Tongue (tissue), 1 donor: ENCODE measurements at regions not wholly inside any gene's neighbourhood (a gene's known extent, or its start where the extent isn't known, plus 50 kb on each side); places are given as distances from the start of the nearest gene placed in this dataset.

ENCODE experiments used
- DNase-seq: peaks from one replicate; pipeline ENCODE4 v3.0.0-alpha.2; 2015

DNA sequence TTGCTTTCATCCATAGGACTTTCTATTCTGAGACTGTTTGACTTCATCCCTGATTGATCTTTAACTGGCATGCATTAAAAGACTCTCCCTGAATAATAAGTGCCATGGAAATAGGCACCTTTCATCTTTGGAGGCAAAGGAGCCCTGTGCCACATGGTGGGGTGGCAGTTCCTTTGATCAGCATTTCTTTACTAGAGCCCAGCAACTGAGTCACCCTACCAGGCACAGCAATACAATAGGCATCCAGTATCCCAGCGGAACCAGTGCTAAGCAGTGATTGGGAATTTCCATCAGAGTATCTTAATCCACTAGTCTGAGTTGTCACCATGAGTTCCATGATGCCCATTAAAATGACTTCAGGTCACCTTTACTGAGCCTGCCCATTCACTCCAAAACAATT is 476.1 kb upstream of the MPDZ start:
- no peak for DNase-seq

DNA sequence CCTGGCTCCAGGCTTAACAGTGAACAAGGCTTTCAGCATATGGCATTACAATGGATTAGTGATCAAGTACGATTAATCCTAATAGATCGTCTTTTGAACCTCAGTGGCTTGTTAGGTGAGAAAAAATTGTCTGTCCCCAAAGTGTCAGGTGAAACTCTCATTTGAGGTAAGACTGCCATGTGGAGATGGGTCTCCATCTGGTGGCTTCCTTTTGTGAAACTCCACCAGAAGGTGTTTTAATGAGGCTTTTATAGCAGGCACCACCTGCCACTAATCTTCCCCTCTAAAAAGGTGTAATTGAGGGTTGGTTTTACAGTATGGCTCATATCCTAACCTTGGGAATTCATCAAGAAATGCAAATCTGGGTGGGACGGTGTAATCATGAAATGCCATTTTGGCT is 471.1 kb upstream of the MPDZ start:
- DNase-seq, result no peak

DNA sequence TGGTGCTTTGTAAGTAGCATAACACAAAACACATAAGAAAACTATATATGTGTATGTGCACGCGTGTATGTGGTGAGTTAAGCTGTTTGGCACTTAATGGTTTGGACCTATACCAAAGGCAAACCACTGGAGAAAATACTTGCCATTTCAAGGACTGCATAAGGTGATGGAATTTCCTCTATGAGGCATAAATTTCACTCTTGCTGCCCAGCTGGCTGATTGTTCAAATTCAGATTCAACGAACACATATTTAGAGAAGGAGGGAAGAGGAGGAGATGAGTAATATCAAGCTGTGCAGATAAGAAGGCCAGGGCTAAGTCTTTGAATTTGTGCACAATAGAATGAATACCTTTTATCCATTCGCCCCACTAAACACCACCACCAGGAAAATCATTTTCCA is 470.6 kb upstream of the MPDZ start:
- no peak for DNase-seq

DNA sequence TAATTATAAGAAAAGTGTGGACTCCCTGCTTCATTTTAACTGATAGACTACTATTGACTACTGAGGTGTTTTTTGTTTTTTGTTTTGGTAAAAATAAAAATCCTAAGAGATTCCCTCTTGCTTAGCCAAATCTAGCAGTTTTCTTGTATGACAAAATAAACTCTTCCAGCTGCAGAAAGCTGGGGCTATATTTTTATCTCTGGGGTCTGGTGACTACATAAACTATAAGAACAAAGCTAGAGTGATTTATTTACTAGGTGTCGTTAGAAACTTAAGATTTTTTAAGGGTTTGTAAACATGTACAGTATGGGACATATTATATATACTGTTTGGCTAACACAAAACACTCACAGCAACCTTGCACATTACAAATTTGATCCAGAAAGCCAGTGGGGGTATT is 467.4 kb upstream of the MPDZ start:
- DNase-seq, result no peak

DNA sequence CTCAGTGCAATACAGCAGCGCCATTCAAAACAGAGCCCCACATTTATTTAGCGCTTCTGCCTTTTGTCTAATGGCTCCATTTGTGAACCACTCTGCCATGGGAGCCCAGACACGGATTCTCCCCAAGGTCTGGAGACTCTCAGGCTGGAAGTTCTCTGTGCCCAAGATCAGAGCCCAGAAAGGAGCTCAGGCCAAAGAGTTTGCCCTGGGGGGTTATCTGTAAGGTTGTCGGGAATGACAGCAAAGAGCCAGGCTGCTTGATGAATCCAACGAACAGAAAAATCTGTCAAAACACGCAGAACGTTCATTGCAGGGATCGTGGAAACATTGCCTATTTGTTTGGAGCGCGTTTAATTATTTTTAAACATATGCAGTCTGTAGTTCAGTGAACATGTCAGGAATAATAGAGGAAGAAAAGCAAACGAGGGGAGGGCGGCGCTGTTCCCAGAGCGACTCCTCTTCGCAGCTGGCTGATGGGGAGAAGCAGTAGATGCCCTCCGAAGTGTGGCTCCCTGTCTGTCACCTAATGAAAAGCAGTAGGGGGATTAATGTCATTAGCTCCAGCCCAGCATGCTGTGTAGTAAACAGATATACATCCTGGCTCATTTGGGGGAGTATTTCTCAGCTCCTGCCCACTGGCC is 464.9 kb upstream of the MPDZ start:
- peak; percentile 24 for DNase-seq

DNA sequence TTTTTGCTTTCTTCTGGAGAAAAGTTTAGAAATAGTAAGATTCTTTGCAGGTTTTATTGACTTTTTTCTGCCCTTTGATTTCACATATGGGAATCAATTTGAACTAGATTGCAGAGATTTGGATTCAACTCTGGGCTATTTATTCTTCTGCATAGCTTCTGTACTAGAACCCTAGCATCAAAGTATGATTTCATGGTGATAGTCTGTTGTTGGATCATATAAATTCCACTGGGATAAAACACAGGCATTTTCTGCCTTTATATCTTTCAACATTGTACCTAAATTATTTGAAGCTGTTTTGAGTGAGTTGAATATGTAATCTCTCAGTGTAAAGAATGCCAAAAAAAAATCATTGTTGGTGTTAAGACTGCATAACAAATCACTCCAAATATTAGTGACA is 458.4 kb upstream of the MPDZ start:
- no peak for DNase-seq

DNA sequence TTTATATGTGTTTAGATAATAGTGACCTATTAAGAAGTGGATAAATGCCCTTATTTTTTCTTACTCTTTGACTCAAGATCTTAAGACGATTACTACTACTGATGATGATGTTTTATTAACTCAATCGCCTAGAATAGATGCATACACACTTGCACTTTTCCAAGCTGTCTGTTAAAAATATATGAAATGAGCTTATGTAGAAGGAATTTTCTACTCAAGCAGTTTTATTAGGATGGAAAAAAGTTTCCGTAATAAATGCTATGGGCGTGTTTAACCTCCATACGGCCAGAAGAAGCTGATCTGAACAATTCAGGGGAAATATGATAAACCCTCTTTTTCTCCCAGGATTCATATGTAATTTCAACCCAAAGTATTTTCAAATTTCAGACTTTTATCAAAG is 455.7 kb upstream of the MPDZ start:
- no peak for DNase-seq

DNA sequence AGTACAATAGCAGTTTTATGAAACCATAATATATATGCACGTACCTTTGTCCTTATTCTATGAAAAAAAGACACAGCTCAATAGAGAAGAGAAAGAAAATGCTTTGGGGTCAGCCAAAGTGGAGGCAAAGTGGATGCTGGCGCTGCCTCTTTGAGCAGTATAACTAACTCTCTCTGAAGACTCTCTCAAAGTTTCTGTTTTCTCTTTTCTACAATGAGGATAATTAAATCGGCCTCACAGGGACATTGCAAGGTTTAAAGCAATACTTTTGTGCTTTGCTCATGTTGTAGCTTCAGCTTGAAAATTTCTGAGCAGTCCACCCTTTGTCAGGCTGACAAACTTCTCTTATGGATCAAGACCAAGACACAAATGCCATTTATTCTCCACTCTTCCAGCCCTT is 455.1 kb upstream of the MPDZ start:
- DNase-seq, result peak; percentile 45

DNA sequence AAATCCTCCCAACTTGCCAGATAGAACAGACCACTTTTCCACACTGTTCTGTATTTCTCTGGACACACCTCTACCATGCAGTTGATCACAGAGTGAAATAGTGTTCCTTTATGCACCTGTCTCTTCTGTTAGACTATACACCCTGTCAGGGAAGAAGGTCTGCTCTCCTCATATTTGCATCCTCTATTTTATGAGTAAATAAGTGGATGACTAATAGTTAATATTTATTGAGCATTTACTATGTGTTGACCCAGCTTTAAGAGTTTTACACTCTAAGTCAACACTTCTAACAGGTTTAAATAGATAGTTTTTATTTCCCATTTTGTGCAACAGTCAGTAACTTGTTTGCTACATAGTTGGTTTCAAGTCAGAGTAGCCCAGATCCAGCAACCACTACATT is 452.8 kb upstream of the MPDZ start:
- no peak for DNase-seq

DNA sequence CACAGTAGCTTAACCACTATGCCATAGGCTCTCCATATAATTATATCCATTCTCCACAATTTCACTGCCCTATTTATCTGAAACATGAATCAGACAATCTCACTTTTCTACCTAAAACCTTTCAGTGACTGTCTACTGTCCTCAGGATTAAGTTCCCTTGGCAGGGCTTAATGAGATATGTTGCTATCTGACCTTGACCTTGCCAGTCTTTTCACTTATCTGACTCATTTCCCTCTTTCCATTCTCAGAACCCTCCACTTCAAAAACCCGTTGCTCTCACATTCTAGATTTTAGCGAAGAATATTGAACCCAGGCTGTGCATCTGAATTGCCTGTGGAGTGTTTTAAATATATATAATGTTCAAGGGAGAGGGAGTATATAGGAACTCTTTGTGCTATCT is 452.1 kb upstream of the MPDZ start:
- DNase-seq, result no peak

DNA sequence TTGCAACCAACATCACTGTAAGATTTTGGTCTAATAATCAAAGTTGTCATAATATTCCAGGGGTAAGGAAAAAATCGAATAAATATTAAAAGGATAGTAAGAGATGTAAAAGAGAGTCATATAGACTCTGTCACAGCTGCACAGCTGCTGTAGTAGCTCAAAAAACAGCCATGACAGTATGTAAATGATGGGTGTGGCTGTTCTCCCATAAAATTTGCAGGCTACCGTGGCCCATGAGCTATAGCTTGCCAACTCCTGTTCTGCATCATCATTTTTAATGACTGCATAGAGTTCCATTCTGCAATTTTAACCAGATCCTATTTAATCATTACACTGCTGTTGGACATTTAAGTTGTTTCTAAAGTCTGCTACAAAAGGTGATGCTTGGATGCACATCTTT is 450.5 kb upstream of the MPDZ start:
- no peak for DNase-seq

DNA sequence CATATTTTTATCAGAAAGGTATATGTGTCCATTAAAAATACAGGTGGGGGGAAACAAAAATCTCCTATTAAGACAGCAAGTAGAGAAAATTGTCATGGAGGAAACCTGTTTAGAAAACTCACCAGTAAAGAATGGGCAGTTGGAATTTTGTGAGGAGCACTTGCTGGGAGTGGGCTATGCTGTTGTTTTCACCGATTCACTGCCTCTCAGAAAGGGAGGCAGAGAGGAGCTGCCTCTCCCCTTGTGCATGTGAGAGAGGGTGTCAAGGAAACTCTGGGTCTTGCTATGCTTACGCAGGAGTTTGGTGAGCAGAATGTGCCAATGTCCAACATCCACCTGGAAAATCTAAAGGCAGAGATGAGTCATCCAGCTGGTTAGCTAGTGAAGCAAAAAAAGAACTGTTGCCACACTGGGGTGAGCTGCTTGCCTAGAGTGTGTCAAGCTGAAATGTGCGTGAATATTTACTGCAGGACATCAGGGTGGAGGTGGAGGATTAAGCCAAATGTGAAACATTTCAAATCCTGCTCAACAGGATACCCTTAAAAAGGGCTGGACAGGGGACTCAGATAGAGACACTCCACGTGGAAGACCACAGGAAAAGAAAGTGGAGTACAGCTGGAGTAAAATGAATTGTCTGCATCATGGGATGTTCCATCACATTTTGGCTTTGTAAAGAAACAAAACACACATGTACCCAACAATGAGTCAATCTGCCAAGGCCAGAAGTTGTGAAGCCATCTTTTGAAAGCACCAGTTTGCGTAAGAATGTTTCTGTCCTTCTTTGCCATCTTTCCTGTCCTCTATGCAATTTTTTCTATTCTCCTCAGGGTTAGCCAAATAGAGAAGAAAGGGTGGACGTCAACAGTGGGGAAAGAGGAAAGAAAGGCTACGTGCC is 449.7 kb upstream of the MPDZ start:
- no peak for DNase-seq

DNA sequence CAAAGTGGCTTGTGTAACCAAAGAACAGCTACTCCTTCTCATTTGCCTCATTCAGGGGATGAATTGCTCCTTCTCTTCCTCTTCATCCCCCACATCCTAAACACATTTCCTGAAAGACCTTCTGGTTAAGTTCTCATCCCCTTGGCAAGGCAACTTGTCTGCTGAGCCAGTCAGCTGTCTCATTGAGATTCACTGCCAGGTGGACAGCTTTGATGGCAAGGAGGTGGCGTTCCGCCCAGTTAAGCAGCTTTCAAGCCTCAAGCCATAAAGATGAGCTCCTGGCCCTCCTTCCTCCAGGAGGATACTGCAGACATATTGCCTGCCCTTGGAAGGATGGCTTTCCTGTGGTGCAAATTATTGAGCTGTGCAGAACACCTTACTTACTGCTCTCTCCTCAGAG is 448.6 kb upstream of the MPDZ start:
- DNase-seq, result peak; percentile 85

DNA sequence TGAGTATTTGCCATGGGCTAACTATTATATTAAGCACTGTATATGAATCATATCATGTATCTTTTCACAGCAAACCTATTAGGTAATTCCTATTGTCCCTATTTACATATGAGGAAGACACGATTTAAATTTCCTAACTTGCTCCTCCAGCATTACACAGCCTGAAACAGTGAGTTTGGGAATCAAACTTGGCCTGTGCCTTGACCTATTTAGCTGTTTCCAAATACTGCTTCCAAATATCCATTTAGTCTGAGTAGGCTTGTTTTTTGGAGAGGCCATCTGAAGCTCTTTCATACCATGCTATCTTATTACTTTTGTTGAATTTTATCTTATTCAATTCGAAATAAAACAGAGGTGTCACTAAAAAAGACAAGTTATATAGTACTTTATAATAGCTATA is 447.3 kb upstream of the MPDZ start:
- no peak for DNase-seq

DNA sequence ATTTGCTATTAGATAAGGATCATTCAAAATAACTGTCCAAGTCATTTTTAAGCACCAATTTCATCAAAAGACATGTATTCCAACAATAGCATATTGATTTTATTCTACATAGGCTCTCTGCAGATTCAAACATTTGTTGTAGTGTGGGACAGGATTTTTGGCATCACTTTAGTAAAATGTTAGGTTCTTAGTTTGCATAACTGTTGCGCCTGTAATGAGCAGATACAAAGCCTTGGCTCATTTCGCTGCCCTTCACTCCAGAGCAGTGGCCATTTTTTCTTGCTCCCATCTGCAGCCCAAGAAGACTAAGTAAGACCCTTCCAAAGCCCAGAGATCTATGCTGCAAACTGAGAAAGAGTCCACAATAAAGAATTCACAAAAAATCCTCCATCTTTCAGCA is 446.0 kb upstream of the MPDZ start:
- DNase-seq, result peak; percentile 63

DNA sequence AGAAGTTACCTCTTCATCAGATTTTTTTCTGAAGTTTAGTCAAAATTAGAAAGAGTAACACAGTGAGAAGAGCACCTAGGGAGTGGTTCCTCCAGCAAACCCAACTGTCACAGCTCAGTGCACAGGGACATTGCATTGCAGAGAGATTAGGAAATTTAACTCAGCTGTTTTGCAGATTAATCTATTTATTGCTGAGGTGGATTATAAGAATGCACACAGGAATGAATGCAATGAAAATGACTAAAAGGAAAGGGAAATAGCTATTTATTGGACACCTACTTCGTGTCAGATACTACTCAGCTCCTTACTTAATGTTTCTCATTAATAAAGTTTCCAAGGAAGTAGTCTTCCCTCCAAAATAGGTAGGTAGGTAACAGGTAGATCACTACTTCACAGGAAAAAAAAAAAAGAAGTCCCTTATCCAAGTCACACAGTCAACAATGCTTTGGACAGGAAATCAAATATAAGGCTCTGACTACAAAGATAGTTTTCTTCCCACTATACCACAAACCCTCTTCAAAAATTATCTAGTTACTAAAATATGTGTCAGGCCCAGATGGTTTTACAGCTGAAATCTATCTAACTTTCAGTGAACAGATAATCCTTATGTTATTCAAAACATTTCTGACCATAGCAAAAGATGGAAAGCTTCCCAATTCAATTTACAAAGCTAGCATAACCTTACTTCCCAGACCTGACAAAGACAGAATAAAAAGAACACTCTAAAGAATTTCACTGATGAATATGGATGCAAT is 442.2 kb upstream of the MPDZ start:
- DNase-seq, result peak; percentile 76

DNA sequence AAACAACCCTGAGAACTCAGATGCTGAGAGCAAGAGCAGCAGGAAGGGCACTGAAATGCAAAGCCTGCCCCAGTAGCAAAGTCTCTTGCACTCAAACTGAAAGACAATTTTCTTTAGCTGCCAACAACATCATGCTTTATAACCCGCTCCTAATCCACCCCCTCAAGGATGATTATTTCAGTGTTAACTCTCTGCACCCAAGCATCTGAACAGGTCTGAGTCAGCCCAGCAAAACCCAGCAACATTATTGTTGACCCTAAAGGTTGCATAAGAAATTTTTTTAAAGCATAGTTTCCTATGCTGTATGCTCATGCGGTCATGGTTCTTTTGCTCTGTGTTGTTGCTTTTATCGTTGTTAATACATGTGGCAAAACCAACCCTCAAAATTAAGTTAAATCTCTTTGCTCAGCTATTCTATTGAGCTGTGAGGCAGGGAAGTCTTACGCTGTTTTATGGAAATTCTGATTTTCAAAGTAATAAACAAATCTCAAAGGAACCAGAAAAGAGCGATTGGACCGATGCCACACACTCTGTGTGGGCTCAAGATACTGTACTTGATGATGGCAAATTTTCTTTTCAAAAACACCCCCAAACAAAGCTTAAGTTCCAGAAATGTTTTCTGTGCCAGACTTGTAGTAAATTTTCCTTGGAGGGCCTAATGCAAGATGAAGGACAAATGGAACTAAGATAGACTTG is 440.6 kb upstream of the MPDZ start:
- DNase-seq, result peak; percentile 49

DNA sequence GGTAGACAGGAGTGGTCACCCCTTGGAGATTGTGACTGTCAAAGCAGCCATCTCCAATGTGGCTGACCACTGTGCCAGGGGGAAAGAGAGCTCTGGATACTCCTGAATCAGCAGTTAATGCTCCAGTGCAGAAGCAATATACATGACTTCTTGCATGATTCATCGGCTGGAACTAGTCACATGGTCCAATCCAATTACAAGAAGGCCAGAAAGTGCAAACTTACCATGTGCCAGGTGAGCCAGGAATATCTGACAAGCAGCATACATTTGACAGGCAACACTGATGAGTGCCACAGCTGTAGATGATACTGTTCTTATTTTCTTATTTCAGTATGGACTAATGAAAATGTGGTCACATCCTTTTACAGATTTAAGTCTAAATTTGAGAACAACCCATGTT is 440.0 kb upstream of the MPDZ start:
- no peak for DNase-seq

DNA sequence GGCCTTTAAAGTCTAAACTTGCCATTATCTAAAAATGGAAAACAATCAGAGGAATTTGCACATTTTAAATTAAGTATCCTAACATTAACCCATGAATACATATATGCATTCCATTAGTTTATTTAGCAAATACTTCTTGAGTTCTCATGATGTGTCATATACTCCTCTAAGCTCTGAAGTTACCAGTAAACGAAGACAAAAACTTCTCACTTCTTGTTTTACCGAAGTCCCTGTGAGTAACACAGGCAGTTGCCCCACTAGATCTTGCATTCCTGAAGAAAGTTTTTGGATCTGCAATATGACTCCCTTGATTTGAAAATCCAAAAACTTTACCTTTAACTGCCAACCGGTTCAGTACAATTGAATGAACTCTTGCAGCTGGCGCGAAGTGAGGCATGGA is 439.0 kb upstream of the MPDZ start:
- no peak for DNase-seq

DNA sequence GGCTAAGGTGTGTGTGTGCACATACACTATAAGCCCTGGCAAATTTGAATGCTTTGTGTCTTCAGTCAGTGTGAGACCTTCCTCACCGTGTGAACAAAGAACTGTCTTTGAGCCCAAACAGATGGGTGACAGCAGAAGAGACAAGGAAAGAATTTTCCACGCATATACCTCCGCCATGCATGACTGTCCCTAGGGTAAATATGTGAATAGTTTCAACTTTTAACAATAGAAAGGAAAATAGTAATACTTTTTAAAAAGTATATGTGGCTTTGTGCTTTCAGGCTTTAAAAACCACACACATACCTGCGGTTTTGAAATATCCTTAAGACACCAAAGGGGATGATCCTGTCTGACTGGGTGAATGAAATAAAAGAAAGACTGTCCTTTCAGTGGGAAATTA is 438.6 kb upstream of the MPDZ start:
- peak; percentile 26 for DNase-seq

DNA sequence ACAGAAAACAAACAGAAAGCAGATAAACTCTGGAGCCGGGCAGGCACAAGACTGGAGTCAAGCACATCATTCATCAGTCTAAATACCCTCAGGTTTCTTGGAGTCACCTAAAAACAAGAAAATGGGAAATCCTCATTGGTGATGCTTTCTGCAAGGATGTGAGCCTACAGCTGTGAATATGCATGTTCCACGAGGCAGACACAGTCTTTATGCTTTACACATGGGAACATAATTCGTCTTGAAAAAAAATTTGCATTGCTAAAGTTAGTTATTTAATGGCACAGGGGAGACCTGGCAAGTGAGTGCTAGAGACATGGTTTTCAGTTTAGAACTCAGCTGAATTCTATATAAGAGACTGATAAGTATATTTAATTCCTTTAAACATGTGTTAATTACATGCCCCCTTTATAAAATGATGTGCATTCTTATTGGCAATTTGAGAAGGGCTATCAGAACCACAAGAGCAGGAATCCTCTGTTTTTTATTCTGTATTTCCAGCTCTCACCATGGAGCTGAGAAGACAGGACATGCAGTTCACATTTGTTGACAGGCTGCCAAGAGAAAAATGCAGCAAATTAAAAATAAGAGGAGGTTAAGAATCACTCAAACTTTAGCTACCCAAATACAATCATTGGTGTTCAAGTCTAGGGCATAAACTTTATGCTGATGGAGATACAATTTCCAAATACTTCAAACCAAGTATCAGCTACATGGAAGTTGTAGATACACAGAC is 438.0 kb upstream of the MPDZ start:
- peak; percentile 83 for DNase-seq
